A549 (cell line): ENCODE measurements at regions not wholly inside any gene's neighbourhood (a gene's known extent, or its start where the extent isn't known, plus 50 kb on each side); places are given as distances from the start of the nearest gene placed in this dataset.

ENCODE experiments used
- ATAC-seq, 2 experiments: fragments of 200-7000 bp in 1 of 2; fragments of >200 bp in 1 of 2; cut with Nextera tagmentation in 1 of 2; cut with Tn5 transposase in 1 of 2; 3 replicates each; pipeline versions ENCODE4 v1.8.0 to v1.9.1; 2018 to 2020; ENCODE audit warnings: mild to moderate bottlenecking in 1 of 2, moderate library complexity in 1 of 2
- CTCF ChIA-PET: fragments of 300-600 bp; sonication (Branson Sonifier 250); formaldehyde crosslinking; extraction: SDS; loops from one replicate; lab custom pipeline; 2021; ENCODE audit warnings: antibody characterized with exemption, inconsistent platforms; lab: Yijun Ruan, JAX
- POLR2A ChIA-PET: fragments of 350-600 bp; formaldehyde crosslinking; extraction: SDS; loops from one replicate; lab custom pipeline; 2021; ENCODE audit warnings: antibody characterized with exemption, inconsistent platforms; lab: Yijun Ruan, JAX
- DNase-seq, 2 experiments: peaks; one replicate each; pipeline versions ENCODE4 v3.0.0 to v3.0.0-alpha.2; 2011 to 2016; ENCODE audit warnings: low read depth in 1 of 2, low spot score in 1 of 2
- FAIRE-seq: peaks from 2 replicates; lab custom pipeline; 2011; peaks lifted over from hg19 to GRCh38; lab: Jason Lieb, UNC
- H3K27ac ChIP-seq, 2 experiments: fragments of >200 bp; sonication (Bioruptor Twin); formaldehyde crosslinking; 3 replicates each; pipeline ENCODE4 v1.5.1; 2016 to 2017
- H3K4me1 ChIP-seq: fragments of >200 bp; sonication (Bioruptor Twin); formaldehyde crosslinking; 3 replicates; pipeline ENCODE4 v1.6.1; 2016
- H3K4me2 ChIP-seq: fragments of >200 bp; sonication (Bioruptor Twin); formaldehyde crosslinking; 3 replicates; pipeline ENCODE4 v1.6.1; 2016
- H3K4me3 ChIP-seq: fragments of >200 bp; sonication (Bioruptor Twin); formaldehyde crosslinking; 3 replicates; pipeline ENCODE4 v1.5.1; 2016
- H3K9me3 ChIP-seq: fragments of >200 bp; sonication (Bioruptor Twin); formaldehyde crosslinking; 3 replicates; pipeline ENCODE4 v1.6.1; 2016
- CBX8 ChIP-seq: fragments of 200-600 bp; sonication (generic); IDR thresholded peaks from 2 replicates; pipeline ENCODE4 v1.6.1; 2016
- CHD2 ChIP-seq: fragments of 150-350 bp; IDR thresholded peaks from 2 replicates; pipeline ENCODE4 v1.6.1; 2014; ENCODE audit warnings: low read length; ENCODE audit not compliant: partially characterized antibody
- CHD4 ChIP-seq: fragments of 200-600 bp; sonication (generic); IDR thresholded peaks from 2 replicates; pipeline ENCODE4 v1.6.1; 2016; ENCODE audit warnings: antibody characterized with exemption, mild to moderate bottlenecking, borderline replicate concordance
- ESRRA ChIP-seq: fragments of 150-350 bp; IDR thresholded peaks from 2 replicates; pipeline ENCODE4 v1.6.1; 2014; ENCODE audit warnings: mild to moderate bottlenecking, low read length, borderline replicate concordance
- FOSB ChIP-seq: fragments of 250-450 bp; sonication (Bioruptor Pico); IDR thresholded peaks from 2 replicates; pipeline ENCODE4 v1.5.0; 2020; ENCODE audit warnings: mild to moderate bottlenecking, moderate library complexity
- FOSL2 ChIP-seq, 2 experiments: fragments of 450-650 bp in 1 of 2; fragments of >200 bp in 1 of 2; sonication (Bioruptor Twin) in 1 of 2; formaldehyde crosslinking; IDR thresholded peaks; 2 replicates each; pipeline versions ENCODE4 v1.5.0 to v1.6.1; 2016 to 2020; ENCODE audit warnings: mild to moderate bottlenecking in 1 of 2, moderate library complexity in 1 of 2
- GATA3 ChIP-seq: IDR thresholded peaks from 2 replicates; pipeline ENCODE4 v1.6.1; 2012; ENCODE audit warnings: borderline replicate concordance
- HDAC2 ChIP-seq: fragments of 200-600 bp; sonication (generic); IDR thresholded peaks from 2 replicates; pipeline ENCODE4 v1.6.1; 2016
- HEYL ChIP-seq: fragments of 250-450 bp; sonication (Bioruptor Pico); IDR thresholded peaks from 2 replicates; pipeline ENCODE4 v1.8.0; 2021; ENCODE audit warnings: mild to moderate bottlenecking, moderate library complexity
- HOXB13 ChIP-seq: fragments of 250-450 bp; sonication (Bioruptor Pico); IDR thresholded peaks from 2 replicates; pipeline ENCODE4 v1.5.0; 2020; ENCODE audit warnings: low read depth, mild to moderate bottlenecking, moderate library complexity
- JUNB ChIP-seq: fragments of >200 bp; sonication (Bioruptor Twin); formaldehyde crosslinking; IDR thresholded peaks from 2 replicates; pipeline ENCODE4 v1.6.1; 2016
- KDM1A ChIP-seq: fragments of 200-600 bp; sonication (generic); IDR thresholded peaks from 2 replicates; pipeline ENCODE4 v1.6.1; 2016; ENCODE audit warnings: low read depth, mild to moderate bottlenecking
- MAFK ChIP-seq: fragments of 450-650 bp; IDR thresholded peaks from 2 replicates; pipeline ENCODE4 v1.6.1; 2014; ENCODE audit not compliant: partially characterized antibody
- MAZ ChIP-seq: fragments of 150-350 bp; IDR thresholded peaks from 2 replicates; pipeline ENCODE4 v1.6.1; 2014; ENCODE audit warnings: antibody characterized with exemption, low read depth, low read length, borderline replicate concordance
- NFE2L2 ChIP-seq: fragments of 150-350 bp; conservative IDR thresholded peaks from 2 replicates; pipeline ENCODE4 v1.6.1; 2014; ENCODE audit warnings: low read length
- NR3C1 ChIP-seq: fragments of >200 bp; sonication (Bioruptor Twin); formaldehyde crosslinking; IDR thresholded peaks from 3 replicates; pipeline ENCODE4 v1.6.1; 2017
- PHF8 ChIP-seq: fragments of 200-600 bp; sonication (generic); IDR thresholded peaks from 2 replicates; pipeline ENCODE4 v1.6.1; 2016; ENCODE audit warnings: low read depth, mild to moderate bottlenecking, antibody characterized with exemption, moderate library complexity, borderline replicate concordance
- POLR2AphosphoS2 ChIP-seq: conservative IDR thresholded peaks from 2 replicates; pipeline ENCODE4 v1.6.1; 2012; ENCODE audit warnings: low read length, improper control_type of control experiment, inconsistent platforms
- RAD21 ChIP-seq, 2 experiments: fragments of >200 bp in 1 of 2; sonication (Bioruptor Twin) in 1 of 2; formaldehyde crosslinking in 1 of 2; IDR thresholded peaks in 1 of 2; conservative IDR thresholded peaks in 1 of 2; 2 replicates in 1 of 2; 3 replicates in 1 of 2; pipeline ENCODE4 v1.6.1; 2012 to 2018; ENCODE audit warnings: inconsistent platforms in 1 of 2
- RCOR1 ChIP-seq: fragments of 150-350 bp; IDR thresholded peaks from 2 replicates; pipeline ENCODE4 v1.6.1; 2014; ENCODE audit warnings: antibody characterized with exemption, low read length, low read depth
- RFX5 ChIP-seq: fragments of 450-650 bp; IDR thresholded peaks from 2 replicates; pipeline ENCODE4 v1.7.1; 2014; ENCODE audit warnings: antibody characterized with exemption, mild to moderate bottlenecking, moderate library complexity
- SMC3 ChIP-seq: fragments of >200 bp; sonication (Bioruptor Twin); formaldehyde crosslinking; IDR thresholded peaks from 3 replicates; pipeline ENCODE4 v1.6.1; 2018; ENCODE audit warnings: inconsistent platforms
- TFCP2L1 ChIP-seq: fragments of 250-450 bp; sonication (Bioruptor Pico); IDR thresholded peaks from 2 replicates; pipeline ENCODE4 v1.5.0; 2021; ENCODE audit warnings: mild to moderate bottlenecking
- TP53 ChIP-seq: fragments of 250-450 bp; sonication (Bioruptor Pico); IDR thresholded peaks from 2 replicates; pipeline ENCODE4 v1.5.0; 2021; ENCODE audit warnings: mild to moderate bottlenecking, moderate library complexity
- ZFP36 ChIP-seq: fragments of 450-650 bp; IDR thresholded peaks from 2 replicates; pipeline ENCODE4 v1.6.1; 2014; ENCODE audit warnings: borderline replicate concordance; ENCODE audit not compliant: partially characterized antibody
- ZNF302 ChIP-seq: fragments of 250-450 bp; sonication (Bioruptor Pico); IDR thresholded peaks from 2 replicates; pipeline ENCODE4 v1.9.0; 2021; ENCODE audit warnings: inconsistent platforms, mild to moderate bottlenecking, moderate library complexity
- ZSCAN20 ChIP-seq: fragments of 250-450 bp; sonication (Bioruptor Pico); IDR thresholded peaks from 2 replicates; pipeline ENCODE4 v1.8.0; 2022; ENCODE audit warnings: mild to moderate bottlenecking, moderate library complexity
- WGBS: methylation state at CpG from one replicate; pipeline ENCODE4 v1.1.6; 2017; ENCODE audit errors: missing lambda C conversion rate; 5-methylcytosine and 5-hydroxymethylcytosine counted together
- TF ChIP-seq, protein P1 (sequence below): IDR thresholded peaks from 2 replicates; pipeline ENCODE4 v1.6.1; 2012
- TF ChIP-seq, protein P2 (sequence below): IDR thresholded peaks from 2 replicates; pipeline ENCODE4 v1.6.1; 2012
- TF ChIP-seq, protein P3 (sequence below): fragments of 450-650 bp; IDR thresholded peaks from 2 replicates; pipeline ENCODE4 v1.6.1; 2014; ENCODE audit warnings: antibody characterized with exemption
- TF ChIP-seq, protein P4 (sequence below): fragments of 250-450 bp; sonication (Bioruptor Pico); IDR thresholded peaks from 2 replicates; pipeline ENCODE4 v1.5.0; 2020; ENCODE audit warnings: low read depth, mild to moderate bottlenecking, moderate library complexity
- TF ChIP-seq, protein P5 (sequence below): fragments of 200-600 bp; sonication (generic); IDR thresholded peaks from 2 replicates; pipeline ENCODE4 v1.6.1; 2016; ENCODE audit warnings: antibody characterized with exemption, mild to moderate bottlenecking, moderate library complexity

DNA sequence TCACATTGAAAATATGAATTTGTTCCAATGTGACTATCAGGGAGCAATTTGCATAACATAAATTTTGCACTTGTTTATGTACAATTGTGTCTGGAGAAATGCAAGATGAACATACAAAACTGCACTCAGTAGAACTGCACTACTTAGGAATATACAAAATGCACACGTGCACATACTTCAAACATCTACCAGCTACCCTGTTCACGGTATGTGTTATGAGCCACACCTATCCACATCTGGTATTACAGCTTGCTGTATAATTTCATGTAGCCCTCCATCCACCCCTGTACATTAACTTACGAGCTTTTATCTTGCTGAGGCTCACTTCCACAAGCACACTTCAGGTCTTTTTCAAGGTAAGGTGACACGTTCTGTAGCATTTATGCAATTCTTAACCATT is 373.5 kb upstream of the ZEB2 start:
- ChIA-PET CTCF (no interaction called here), POLR2A (no interaction called here)
- Histone ChIP-seq H3K4me3 (no peak overlapping the region), H3K27ac (no peak overlapping the region), H3K9me3 (no peaks in the 10 kb centered on the region), H3K4me2 (no peak overlapping the region), H3K4me1 (no peaks in the 10 kb centered on the region)
- ATAC-seq (no peak), DNase-seq (no peak), FAIRE-seq (no peak)
- 85% methylated on average over 4 of the region's 4 CpGs for WGBS
- TF ChIP-seq HEYL (CRISPR knock-in tag) (no peak), NR3C1 (no peak), CHD2 (no peak)
- TF ChIP-seq, protein P1, sequence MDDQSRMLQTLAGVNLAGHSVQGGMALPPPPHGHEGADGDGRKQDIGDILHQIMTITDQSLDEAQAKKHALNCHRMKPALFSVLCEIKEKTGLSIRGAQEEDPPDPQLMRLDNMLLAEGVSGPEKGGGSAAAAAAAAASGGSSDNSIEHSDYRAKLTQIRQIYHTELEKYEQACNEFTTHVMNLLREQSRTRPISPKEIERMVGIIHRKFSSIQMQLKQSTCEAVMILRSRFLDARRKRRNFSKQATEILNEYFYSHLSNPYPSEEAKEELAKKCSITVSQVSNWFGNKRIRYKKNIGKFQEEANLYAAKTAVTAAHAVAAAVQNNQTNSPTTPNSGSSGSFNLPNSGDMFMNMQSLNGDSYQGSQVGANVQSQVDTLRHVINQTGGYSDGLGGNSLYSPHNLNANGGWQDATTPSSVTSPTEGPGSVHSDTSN, result no peak

DNA sequence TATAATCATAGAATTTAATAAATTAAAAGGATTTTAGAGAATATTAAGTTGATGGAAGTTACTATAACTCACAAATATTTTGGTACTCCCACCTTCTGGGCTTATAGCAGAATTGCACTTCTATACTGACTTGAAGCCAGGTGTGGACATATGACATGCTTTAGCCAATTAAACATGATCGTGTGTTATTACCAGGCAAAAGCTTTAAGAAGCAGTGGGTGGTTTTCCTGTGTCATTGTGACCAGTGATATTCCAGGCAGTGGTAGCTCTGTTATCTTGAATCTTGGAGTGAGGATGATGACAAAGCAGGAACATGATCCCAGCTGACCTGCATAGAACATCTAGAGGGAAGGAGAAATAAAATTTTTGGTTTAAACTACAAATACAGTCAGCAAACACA is 370.9 kb upstream of the ZEB2 start:
- Histone ChIP-seq H3K9me3 (no peaks in the 10 kb centered on the region), H3K4me1 (no peaks in the 10 kb centered on the region), H3K4me2 (no peak overlapping the region), H3K4me3 (no peak overlapping the region), H3K27ac (no peak overlapping the region)
- WGBS, result 65% methylated on average over 1 of the region's 1 CpG
- peak; percentile 64 to 79; a peak in 4 of 6 replicates for ATAC-seq
- FAIRE-seq, result no peak
- ChIA-PET POLR2A (no interaction called here), CTCF (no interaction called here)
- DNase-seq, result peak; percentile 2 to 69
- TF ChIP-seq, protein P2, sequence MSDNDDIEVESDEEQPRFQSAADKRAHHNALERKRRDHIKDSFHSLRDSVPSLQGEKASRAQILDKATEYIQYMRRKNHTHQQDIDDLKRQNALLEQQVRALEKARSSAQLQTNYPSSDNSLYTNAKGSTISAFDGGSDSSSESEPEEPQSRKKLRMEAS, result no peak
- TF ChIP-seq POLR2AphosphoS2 (no peak), RAD21 (conservative IDR thresholded peaks at IDR 0.05 in 1 of 2, IDR thresholded peaks at IDR 0.05 in 1 of 2) (peak in 1 of 2 experiments; percentile 18; a peak in 2 of 5 replicates), RFX5 (no peak), ESRRA (no peak), GATA3 (no peak), NFE2L2 (no peak; the same call in 1 of the 2 replicates), SMC3 (0 out of 3 replicates have a peak, but pooled peaks have one; percentile 14), RCOR1 (no peak), ZNF302 (no peak), JUNB (no peak), CBX8 (no peak), NR3C1 (no peak), CHD4 (no peak), MAFK (peak; percentile 58), TP53 (CRISPR knock-in tag) (no peak), HOXB13 (CRISPR knock-in tag) (no peak), TFCP2L1 (no peak), MAZ (no peak), HDAC2 (no peak), KDM1A (no peak), ZFP36 (no peak), ZSCAN20 (CRISPR knock-in tag) (no peak), FOSB (CRISPR knock-in tag) (no peak), PHF8 (no peak), FOSL2 (IDR thresholded peaks at IDR 0.05) (no peak), FOSL2 (CRISPR knock-in tag; IDR thresholded peaks at IDR 0.05) (no peak)
- TF ChIP-seq, protein P3, sequence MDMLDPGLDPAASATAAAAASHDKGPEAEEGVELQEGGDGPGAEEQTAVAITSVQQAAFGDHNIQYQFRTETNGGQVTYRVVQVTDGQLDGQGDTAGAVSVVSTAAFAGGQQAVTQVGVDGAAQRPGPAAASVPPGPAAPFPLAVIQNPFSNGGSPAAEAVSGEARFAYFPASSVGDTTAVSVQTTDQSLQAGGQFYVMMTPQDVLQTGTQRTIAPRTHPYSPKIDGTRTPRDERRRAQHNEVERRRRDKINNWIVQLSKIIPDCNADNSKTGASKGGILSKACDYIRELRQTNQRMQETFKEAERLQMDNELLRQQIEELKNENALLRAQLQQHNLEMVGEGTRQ, result peak; percentile 33; the same call in 1 of the 2 replicates
- TF ChIP-seq, protein P4, sequence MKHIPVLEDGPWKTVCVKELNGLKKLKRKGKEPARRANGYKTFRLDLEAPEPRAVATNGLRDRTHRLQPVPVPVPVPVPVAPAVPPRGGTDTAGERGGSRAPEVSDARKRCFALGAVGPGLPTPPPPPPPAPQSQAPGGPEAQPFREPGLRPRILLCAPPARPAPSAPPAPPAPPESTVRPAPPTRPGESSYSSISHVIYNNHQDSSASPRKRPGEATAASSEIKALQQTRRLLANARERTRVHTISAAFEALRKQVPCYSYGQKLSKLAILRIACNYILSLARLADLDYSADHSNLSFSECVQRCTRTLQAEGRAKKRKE, result no peak
- TF ChIP-seq, protein P1, result no peak
- TF ChIP-seq, protein P5, sequence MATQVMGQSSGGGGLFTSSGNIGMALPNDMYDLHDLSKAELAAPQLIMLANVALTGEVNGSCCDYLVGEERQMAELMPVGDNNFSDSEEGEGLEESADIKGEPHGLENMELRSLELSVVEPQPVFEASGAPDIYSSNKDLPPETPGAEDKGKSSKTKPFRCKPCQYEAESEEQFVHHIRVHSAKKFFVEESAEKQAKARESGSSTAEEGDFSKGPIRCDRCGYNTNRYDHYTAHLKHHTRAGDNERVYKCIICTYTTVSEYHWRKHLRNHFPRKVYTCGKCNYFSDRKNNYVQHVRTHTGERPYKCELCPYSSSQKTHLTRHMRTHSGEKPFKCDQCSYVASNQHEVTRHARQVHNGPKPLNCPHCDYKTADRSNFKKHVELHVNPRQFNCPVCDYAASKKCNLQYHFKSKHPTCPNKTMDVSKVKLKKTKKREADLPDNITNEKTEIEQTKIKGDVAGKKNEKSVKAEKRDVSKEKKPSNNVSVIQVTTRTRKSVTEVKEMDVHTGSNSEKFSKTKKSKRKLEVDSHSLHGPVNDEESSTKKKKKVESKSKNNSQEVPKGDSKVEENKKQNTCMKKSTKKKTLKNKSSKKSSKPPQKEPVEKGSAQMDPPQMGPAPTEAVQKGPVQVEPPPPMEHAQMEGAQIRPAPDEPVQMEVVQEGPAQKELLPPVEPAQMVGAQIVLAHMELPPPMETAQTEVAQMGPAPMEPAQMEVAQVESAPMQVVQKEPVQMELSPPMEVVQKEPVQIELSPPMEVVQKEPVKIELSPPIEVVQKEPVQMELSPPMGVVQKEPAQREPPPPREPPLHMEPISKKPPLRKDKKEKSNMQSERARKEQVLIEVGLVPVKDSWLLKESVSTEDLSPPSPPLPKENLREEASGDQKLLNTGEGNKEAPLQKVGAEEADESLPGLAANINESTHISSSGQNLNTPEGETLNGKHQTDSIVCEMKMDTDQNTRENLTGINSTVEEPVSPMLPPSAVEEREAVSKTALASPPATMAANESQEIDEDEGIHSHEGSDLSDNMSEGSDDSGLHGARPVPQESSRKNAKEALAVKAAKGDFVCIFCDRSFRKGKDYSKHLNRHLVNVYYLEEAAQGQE, result no peak
